Activated naive CD4-positive, alpha-beta T cell treated with anti-CD3 and anti-CD28 coated beads, Interleukin-2, amount 50 U/mL, for 24 hours (primary cell): ENCODE measurements at regions not wholly inside any gene's neighbourhood (a gene's known extent, or its start where the extent isn't known, plus 50 kb on each side); places are given as distances from the start of the nearest gene placed in this dataset.
"Not testable (repeated sequence)": the region's sequence is repeated elsewhere in the genome, so short reads cannot be mapped to it uniquely, and the experiment has no call there.

ENCODE experiments used
- H3K27ac Mint-ChIP-seq: one replicate; pipeline ENCODE4 v1.8.0; 2021; ENCODE audit warnings: mild to moderate bottlenecking, mixed read lengths
- H3K27me3 Mint-ChIP-seq: one replicate; pipeline ENCODE4 v1.8.0; 2021; ENCODE audit warnings: mixed read lengths
- H3K36me3 Mint-ChIP-seq: one replicate; pipeline ENCODE4 v1.8.0; 2021; ENCODE audit warnings: mixed read lengths
- H3K4me1 Mint-ChIP-seq: one replicate; pipeline ENCODE4 v1.8.0; 2021; ENCODE audit warnings: mixed read lengths
- H3K4me3 Mint-ChIP-seq: one replicate; pipeline ENCODE4 v1.8.0; 2021; ENCODE audit warnings: mild to moderate bottlenecking, mixed read lengths
- H3K9me3 Mint-ChIP-seq: one replicate; pipeline ENCODE4 v1.8.0; 2021; ENCODE audit warnings: mixed read lengths

- no peaks in the 10 kb centered on the region for H3K36me3 Mint-ChIP-seq
- H3K4me1 Mint-ChIP-seq, result no peaks in the 10 kb centered on the region
- no peak overlapping the region for H3K27ac Mint-ChIP-seq
- peaks cover 5% of the 10 kb centered on the region for H3K9me3 Mint-ChIP-seq
- H3K27me3 Mint-ChIP-seq, result peaks cover 7% of the 10 kb centered on the region
- no peak overlapping the region for H3K4me3 Mint-ChIP-seq
These were observed 219.5 kb downstream of the TMEM161B start for GRCh38 chr5:88049156-88049555.

- no peaks in the 10 kb centered on the region for H3K4me1 Mint-ChIP-seq
- H3K36me3 Mint-ChIP-seq, result no peaks in the 10 kb centered on the region
- peaks cover 4% of the 10 kb centered on the region for H3K27me3 Mint-ChIP-seq
- H3K4me3 Mint-ChIP-seq, result no peak overlapping the region
- no peak overlapping the region for H3K27ac Mint-ChIP-seq
- no peaks in the 10 kb centered on the region for H3K9me3 Mint-ChIP-seq
These were observed 222.6 kb downstream of the TMEM161B start for GRCh38 chr5:88045931-88046461.

- Mint-ChIP-seq H3K36me3 (no peaks in the 10 kb centered on the region), H3K4me3 (no peak overlapping the region), H3K9me3 (no peaks in the 10 kb centered on the region), H3K27me3 (peaks cover 3% of the 10 kb centered on the region), H3K4me1 (no peaks in the 10 kb centered on the region), H3K27ac (no peak overlapping the region)
These were observed 223.5 kb downstream of the TMEM161B start for GRCh38 chr5:88045165-88045564.

- H3K27me3 Mint-ChIP-seq, result no peaks in the 10 kb centered on the region
These were observed 234.1 kb downstream of the TMEM161B start for GRCh38 chr5:88034520-88034919.

GRCh38 chr5:88033191-88033590 is 235.5 kb downstream of the TMEM161B start:
- no peak overlapping the region for H3K27ac Mint-ChIP-seq
- H3K27me3 Mint-ChIP-seq, result no peaks in the 10 kb centered on the region
- no peak overlapping the region for H3K4me3 Mint-ChIP-seq
- H3K36me3 Mint-ChIP-seq, result no peaks in the 10 kb centered on the region
- no peaks in the 10 kb centered on the region for H3K4me1 Mint-ChIP-seq
- H3K9me3 Mint-ChIP-seq, result peaks cover 6% of the 10 kb centered on the region

More at GRCh38 chr5:88034520-88034919, 234.1 kb downstream of the TMEM161B start:
- H3K27ac Mint-ChIP-seq, result no peak overlapping the region
- H3K4me3 Mint-ChIP-seq, result no peak overlapping the region
- peaks cover 10% of the 10 kb centered on the region for H3K9me3 Mint-ChIP-seq
- H3K36me3 Mint-ChIP-seq, result no peaks in the 10 kb centered on the region
- no peaks in the 10 kb centered on the region for H3K4me1 Mint-ChIP-seq

GRCh38 chr5:88029011-88029410 is 239.6 kb downstream of the TMEM161B start:
- Mint-ChIP-seq H3K4me3 (no peak overlapping the region), H3K9me3 (no peaks in the 10 kb centered on the region), H3K36me3 (no peaks in the 10 kb centered on the region), H3K27ac (no peak overlapping the region), H3K4me1 (no peaks in the 10 kb centered on the region), H3K27me3 (no peaks in the 10 kb centered on the region)

GRCh38 chr5:88021141-88021540 is 247.5 kb downstream of the TMEM161B start:
- Mint-ChIP-seq H3K9me3 (no peaks in the 10 kb centered on the region), H3K4me3 (no peak overlapping the region)

GRCh38 chr5:88014984-88015383 is 253.7 kb downstream of the TMEM161B start:
- H3K27ac Mint-ChIP-seq, H3K36me3 Mint-ChIP-seq, H3K9me3 Mint-ChIP-seq, H3K27me3 Mint-ChIP-seq, H3K4me3 Mint-ChIP-seq, H3K4me1 Mint-ChIP-seq: not testable (repeated sequence)

More at GRCh38 chr5:88021141-88021540, 247.5 kb downstream of the TMEM161B start:
- peaks cover 2% of the 10 kb centered on the region for H3K27me3 Mint-ChIP-seq
- no peaks in the 10 kb centered on the region for H3K4me1 Mint-ChIP-seq
- no peak overlapping the region for H3K27ac Mint-ChIP-seq
- no peaks in the 10 kb centered on the region for H3K36me3 Mint-ChIP-seq

GRCh38 chr5:88000877-88001276 is 267.8 kb downstream of the TMEM161B start:
- peaks cover 27% of the 10 kb centered on the region for H3K9me3 Mint-ChIP-seq
- no peaks in the 10 kb centered on the region for H3K36me3 Mint-ChIP-seq
- H3K27me3 Mint-ChIP-seq, result peaks cover 1% of the 10 kb centered on the region
- no peaks in the 10 kb centered on the region for H3K4me1 Mint-ChIP-seq
- no peak overlapping the region for H3K4me3 Mint-ChIP-seq
- H3K27ac Mint-ChIP-seq, result no peak overlapping the region

GRCh38 chr5:87997662-87998061 is 271.0 kb downstream of the TMEM161B start:
- H3K4me1 Mint-ChIP-seq, result no peaks in the 10 kb centered on the region

GRCh38 chr5:87966213-87966612 is 302.4 kb downstream of the TMEM161B start:
- Mint-ChIP-seq H3K36me3 (no peaks in the 10 kb centered on the region), H3K9me3 (peaks cover 4% of the 10 kb centered on the region), H3K4me3 (no peak overlapping the region), H3K27me3 (peaks cover 3% of the 10 kb centered on the region), H3K27ac (no peak overlapping the region), H3K4me1 (no peaks in the 10 kb centered on the region)

More at GRCh38 chr5:87997662-87998061, 271.0 kb downstream of the TMEM161B start:
- Mint-ChIP-seq H3K27me3 (no peaks in the 10 kb centered on the region), H3K4me3 (no peak overlapping the region), H3K27ac (no peak overlapping the region), H3K9me3 (peaks cover 16% of the 10 kb centered on the region), H3K36me3 (no peaks in the 10 kb centered on the region)

GRCh38 chr5:87954121-87954520 is 314.5 kb downstream of the TMEM161B start:
- no peaks in the 10 kb centered on the region for H3K27me3 Mint-ChIP-seq

GRCh38 chr5:87951661-87952060 is 317.0 kb downstream of the TMEM161B start:
- Mint-ChIP-seq H3K27ac (no peak overlapping the region), H3K4me3 (no peak overlapping the region), H3K4me1 (no peaks in the 10 kb centered on the region), H3K9me3 (peaks cover 7% of the 10 kb centered on the region), H3K27me3 (no peaks in the 10 kb centered on the region), H3K36me3 (no peaks in the 10 kb centered on the region)

More at GRCh38 chr5:87954121-87954520, 314.5 kb downstream of the TMEM161B start:
- Mint-ChIP-seq H3K9me3 (peaks cover 7% of the 10 kb centered on the region), H3K4me1 (no peaks in the 10 kb centered on the region), H3K4me3 (no peak overlapping the region), H3K27ac (no peak overlapping the region), H3K36me3 (no peaks in the 10 kb centered on the region)

GRCh38 chr5:87949676-87950631 is 318.7 kb downstream of the TMEM161B start:
- H3K36me3 Mint-ChIP-seq, result no peaks in the 10 kb centered on the region
- H3K9me3 Mint-ChIP-seq, result no peaks in the 10 kb centered on the region
- no peaks in the 10 kb centered on the region for H3K4me1 Mint-ChIP-seq
- H3K27me3 Mint-ChIP-seq, result no peaks in the 10 kb centered on the region
- H3K4me3 Mint-ChIP-seq, result no peak overlapping the region
- H3K27ac Mint-ChIP-seq, result no peak overlapping the region

- no peak overlapping the region for H3K27ac Mint-ChIP-seq
- no peak overlapping the region for H3K4me3 Mint-ChIP-seq
- no peaks in the 10 kb centered on the region for H3K27me3 Mint-ChIP-seq
- H3K36me3 Mint-ChIP-seq, result no peaks in the 10 kb centered on the region
- no peaks in the 10 kb centered on the region for H3K9me3 Mint-ChIP-seq
- no peaks in the 10 kb centered on the region for H3K4me1 Mint-ChIP-seq
These were observed 320.2 kb downstream of the TMEM161B start for GRCh38 chr5:87948486-87948885.

- no peaks in the 10 kb centered on the region for H3K36me3 Mint-ChIP-seq
- H3K9me3 Mint-ChIP-seq, result no peaks in the 10 kb centered on the region
- H3K4me1 Mint-ChIP-seq, result no peaks in the 10 kb centered on the region
- no peak overlapping the region for H3K27ac Mint-ChIP-seq
- no peaks in the 10 kb centered on the region for H3K27me3 Mint-ChIP-seq
- no peak overlapping the region for H3K4me3 Mint-ChIP-seq
These were observed 322.4 kb downstream of the TMEM161B start for GRCh38 chr5:87946271-87946670.
